Posterior vena cava (tissue), 2 donors: ENCODE measurements at regions not wholly inside any gene's neighbourhood (a gene's known extent, or its start where the extent isn't known, plus 50 kb on each side); places are given as distances from the start of the nearest gene placed in this dataset.

Experiments
- DNase-seq: peaks from one replicate; pipeline ENCODE4 v3.0.0-alpha.2; 2020; ENCODE audit warnings: low spot score
- intact Hi-C, 2 donors: fragments of 100-400 bp; cut with DNase I; formaldehyde crosslinking; loops; one replicate each; pipeline versions ENCODE4 v1.14.1 to v1.14.2; 2022 to 2023
- donor health status: DM: yes; HTN: yes; CAD: no.
- donor health status: DM: yes; HTN: yes; CAD: no.

- intact Hi-C loops = no loop called here
- DNase-seq = no peak
These were observed 661.7 kb upstream of the FAM241A start for GRCh38 chr4:111483375-111484169.

DNA sequence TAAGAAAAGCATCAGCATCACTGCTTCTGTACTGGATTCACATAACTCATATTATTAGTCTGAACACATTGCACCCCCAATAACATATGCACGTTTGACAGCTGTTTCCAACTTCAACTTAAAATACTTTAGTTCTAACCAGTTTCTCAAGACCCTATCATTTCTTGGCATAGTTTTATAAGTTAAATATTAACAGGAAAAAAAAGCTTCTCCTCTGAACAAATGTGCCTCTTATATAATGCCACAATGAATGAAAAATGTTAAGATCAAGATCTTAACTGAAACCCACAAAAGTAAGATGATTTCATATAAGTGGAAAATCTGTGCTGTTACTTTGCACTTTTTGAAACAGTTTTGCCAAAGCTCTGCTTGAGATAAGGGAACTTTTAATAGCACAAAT is 652.8 kb upstream of the FAM241A start:
- intact Hi-C loops = no loop called here
- no peak for DNase-seq

- no peak for DNase-seq
- intact Hi-C loops = no loop called here
These were observed 650.8 kb upstream of the FAM241A start for GRCh38 chr4:111494471-111494870.

- intact Hi-C loops = no loop called here
- DNase-seq = no peak
These were observed 650.3 kb upstream of the FAM241A start for GRCh38 chr4:111494971-111495370.

GRCh38 chr4:111499291-111499690 is 646.0 kb upstream of the FAM241A start:
- DNase-seq = no peak
- intact Hi-C loops = no loop called here

- intact Hi-C loops = no loop called here
- DNase-seq = no peak
These were observed 645.5 kb upstream of the FAM241A start for GRCh38 chr4:111499706-111500105.

DNA sequence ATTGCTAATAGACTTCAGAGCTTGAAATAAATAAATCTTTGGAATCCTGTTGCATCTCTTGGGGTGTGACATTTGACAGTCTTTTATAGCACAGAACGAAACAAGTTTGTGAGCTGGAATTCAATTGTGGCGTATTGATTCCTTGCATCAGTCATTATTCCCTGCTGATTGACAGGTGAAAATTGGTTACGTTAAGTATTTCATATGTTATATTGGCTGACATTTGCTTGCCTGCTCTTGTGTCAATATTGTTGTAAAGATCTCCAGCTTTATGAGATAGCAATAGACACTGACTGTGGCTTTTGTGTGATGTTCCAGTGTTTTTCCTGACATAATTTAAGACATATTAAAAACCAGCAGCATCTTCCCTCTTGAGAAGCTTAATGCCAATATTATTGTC is 644.4 kb upstream of the FAM241A start:
- intact Hi-C loops = no loop called here
- no peak for DNase-seq

DNA sequence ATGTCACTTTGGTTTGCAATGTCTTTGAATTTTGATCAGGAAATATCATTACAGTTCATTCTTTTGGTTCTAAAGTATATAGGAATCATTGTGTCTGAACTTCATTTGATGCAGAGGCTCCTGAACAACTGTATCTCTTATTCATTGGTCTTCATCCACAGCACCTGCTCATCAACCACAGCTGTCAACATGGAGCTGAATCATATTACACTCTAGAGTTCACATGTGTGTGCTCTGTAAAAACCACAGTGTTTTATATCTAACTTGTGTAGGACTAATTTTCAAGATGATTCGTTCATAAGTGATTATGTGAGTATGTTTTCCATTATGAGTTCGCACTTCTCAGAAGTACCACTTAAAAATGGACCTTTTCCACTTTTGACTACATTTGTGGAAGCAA is 643.3 kb upstream of the FAM241A start:
- DNase-seq = no peak
- intact Hi-C loops = no loop called here

DNA sequence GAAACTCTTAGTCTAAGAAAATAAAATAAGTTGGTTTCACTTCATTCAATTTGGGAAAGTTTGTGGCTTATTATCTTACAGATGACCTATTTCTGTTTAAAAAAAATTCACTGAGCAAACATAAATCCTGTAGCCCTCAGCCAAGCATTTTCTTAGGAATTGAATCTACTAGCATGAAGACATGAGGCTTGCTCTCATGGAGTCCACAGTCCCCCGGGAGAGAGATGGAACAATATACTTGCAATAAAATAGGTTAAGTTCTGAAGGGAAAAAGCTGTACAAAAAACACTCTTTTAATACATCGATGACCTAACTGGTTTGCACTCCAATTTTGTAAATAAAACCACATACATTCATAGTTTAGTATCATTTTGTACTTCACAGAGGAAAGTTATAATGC is 642.6 kb upstream of the FAM241A start:
- intact Hi-C loops = no loop called here
- DNase-seq = no peak

DNA sequence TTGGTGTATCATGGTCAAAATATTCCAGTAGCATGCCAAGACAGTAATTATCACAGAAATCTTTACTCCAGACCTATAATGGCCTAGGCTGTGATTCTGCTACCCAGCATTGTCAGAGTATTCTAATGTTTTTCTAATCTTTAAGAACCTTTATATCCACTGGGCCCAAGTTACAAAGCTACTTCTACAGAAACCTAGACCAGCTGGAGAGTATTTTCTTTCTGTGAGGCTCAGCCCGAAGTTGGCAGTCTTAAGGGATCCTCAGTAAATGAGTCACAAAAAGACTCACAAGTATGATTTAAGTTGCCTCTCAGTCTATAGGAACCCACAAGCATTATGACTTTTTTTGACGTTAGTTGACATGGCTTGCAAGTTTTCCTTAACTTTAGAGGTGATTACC is 638.5 kb upstream of the FAM241A start:
- DNase-seq = no peak
- intact Hi-C loops = no loop called here

DNA sequence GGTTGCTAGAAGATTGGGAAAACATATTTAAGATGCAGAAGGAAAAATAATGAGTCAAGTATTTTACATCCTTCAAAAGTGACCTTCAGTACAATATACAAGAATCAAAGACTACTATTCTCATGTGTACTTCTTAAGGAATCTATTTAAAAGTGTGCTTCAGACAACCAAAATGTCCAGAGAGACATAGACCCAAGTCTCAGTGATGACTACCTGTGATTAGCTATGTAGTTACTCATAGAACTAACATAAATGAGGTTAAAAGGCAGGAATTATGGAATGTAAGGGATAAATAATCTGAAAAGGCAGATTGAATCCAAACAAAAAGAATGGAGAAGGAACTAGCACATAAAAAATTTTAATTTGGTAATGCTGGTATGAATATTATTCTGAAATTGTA is 634.7 kb upstream of the FAM241A start:
- DNase-seq = no peak
- intact Hi-C loops = no loop called here

DNA sequence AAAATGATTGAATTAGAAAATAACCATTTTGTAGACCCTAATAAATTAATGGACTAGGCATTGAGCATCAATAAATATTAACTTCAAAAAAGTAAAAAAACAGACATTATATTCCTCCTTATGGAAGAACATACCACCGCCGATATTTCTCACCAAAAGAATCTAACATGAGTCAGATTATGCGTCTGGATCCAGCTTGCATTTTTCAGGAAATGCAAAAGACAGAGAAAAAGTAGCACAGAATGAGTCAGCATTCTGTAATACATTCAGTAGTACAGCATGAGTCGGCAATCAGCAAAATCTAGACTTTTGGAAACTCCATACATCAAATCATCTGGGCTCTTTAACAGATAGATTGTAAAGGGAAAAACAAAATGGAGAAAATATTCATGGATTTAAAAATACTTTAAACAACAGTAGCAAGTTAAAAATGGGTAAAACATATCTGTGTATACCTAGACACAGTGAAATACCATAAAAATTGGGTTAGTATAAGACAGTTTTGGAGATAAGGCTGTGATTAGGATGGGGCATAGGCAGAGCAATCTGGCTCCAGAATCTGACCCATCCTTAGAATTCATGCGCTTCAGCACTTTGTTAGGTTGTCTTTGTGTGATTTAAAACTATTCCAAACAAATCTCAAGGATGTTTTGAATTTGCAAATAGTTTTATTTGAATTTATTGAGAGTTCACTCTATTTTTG is 633.0 kb upstream of the FAM241A start:
- DNase-seq = no peak

GRCh38 chr4:111519683-111520082 is 625.6 kb upstream of the FAM241A start:
- DNase-seq = no peak
- intact Hi-C loops = loop anchor here in 1 of 2 donors (5.0 kb wide), 1 partner anchor 687 kb away; no protein-coding TSS in a partner anchor

More for the DNA sequence above, 633.0 kb upstream of the FAM241A start:
- intact Hi-C loops = no loop called here

DNA sequence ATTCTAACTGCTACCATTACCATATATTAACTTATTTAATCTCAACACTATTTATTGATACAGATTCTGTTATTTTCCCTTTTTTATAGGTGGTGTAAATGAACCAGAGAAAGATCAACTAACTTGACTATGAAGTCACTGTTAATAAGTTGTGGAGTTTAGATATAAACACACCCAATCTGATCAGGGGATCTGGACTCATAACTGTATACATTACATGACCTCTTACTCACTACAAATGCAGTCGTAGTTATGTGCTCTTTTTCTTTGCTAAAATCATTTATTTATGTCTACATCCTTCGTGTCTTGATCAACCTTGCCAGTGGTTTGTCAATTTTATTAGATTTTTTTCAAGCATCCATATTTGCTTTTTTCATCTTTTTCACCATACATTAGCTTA is 614.8 kb upstream of the FAM241A start:
- no peak for DNase-seq
- intact Hi-C loops = no loop called here

- intact Hi-C loops = no loop called here
These were observed 609.5 kb upstream of the FAM241A start for GRCh38 chr4:111535792-111536191.

DNA sequence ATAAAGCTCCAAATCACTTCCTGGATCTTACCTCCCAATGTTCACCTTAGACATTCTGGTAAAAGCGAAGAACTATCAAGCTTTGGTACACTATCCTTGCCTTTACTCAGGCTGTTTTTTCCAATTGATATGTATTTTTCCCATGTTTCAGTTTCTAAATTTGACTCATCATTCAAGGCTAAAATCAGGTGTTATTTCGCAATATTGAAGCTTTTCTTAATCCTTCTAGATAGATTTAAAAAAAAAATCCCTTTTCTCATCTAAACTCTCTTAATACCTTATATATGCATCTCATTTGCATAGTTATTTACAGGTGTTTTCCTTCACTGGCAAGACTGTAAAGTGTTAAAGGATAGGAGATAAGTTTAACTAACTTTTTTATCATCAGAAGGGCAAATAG is 608.1 kb upstream of the FAM241A start:
- intact Hi-C loops = no loop called here
- DNase-seq = no peak

More at GRCh38 chr4:111535792-111536191, 609.5 kb upstream of the FAM241A start:
- DNase-seq = no peak

DNA sequence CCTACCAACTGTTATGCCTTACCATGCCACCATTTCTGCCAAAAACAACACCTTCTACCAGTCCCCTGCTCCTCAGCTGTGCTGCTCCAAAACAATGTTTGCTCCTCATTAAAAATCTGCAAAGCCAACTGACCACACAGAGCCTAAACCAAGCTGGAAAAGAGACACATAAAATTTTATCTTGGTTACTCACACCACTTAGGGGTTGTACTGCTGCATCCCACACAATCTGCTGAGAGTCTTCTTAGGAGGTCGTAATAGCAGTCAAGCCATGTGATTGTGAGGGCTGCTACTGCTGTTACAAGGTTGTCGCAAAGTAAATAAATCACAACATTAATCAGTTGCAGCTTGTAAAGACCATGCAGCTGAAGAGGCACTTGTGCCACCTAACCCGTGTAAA is 607.4 kb upstream of the FAM241A start:
- intact Hi-C loops = no loop called here
- DNase-seq = no peak

- intact Hi-C loops = no loop called here
- DNase-seq = no peak
These were observed 604.6 kb upstream of the FAM241A start for GRCh38 chr4:111540671-111541070.

DNA sequence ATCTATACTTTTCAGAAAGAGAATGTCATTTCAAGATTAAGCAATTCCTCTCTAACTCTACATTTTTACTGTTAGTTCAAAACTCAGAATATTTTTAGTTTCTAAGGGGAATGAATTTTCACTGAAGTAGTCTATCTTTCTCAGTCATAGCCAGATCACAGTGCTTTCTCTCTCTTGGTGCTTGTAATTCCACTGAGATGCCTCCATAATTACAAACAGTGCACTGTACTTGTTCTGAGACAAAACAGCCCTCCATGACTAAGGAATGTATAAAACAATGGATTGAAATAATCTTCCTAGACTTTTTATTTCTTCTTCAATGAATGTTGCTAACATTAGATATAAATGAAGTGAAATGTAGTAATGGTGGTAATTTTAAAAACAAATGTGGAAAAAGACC is 603.2 kb upstream of the FAM241A start:
- no peak for DNase-seq
- intact Hi-C loops = no loop called here

DNA sequence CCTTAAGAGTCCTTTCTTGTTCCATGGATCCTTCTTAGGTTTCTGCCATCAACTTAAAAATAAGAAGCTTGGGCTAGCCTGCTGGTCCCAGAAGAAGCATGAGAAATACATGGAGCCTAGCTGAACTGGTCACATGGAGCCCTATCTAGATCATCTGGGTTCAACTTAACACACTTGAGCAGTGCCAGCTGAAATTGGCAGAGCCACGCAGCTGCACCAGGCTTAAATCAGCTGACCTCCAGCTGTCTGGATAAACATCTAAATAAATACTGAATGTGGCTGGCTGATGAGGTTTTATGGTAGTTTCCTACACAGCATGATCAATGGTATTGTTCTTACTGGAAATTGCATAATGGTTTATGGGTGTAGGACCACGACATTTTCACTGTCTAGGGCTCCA is 598.4 kb upstream of the FAM241A start:
- DNase-seq = no peak
- intact Hi-C loops = no loop called here
